H1 (cell line): ENCODE measurements at regions not wholly inside any gene's neighbourhood (a gene's known extent, or its start where the extent isn't known, plus 50 kb on each side); places are given as distances from the start of the nearest gene placed in this dataset.

ENCODE experiments used
- CTCF ChIA-PET: fragments of 300-600 bp; sonication (Branson Sonifier 250); formaldehyde crosslinking; loops from one replicate; lab custom pipeline; 2021; ENCODE audit not compliant: partially characterized antibody; lab: Charles Lee
- POLR2A ChIA-PET: fragments of 300-600 bp; sonication (Branson Sonifier 250); formaldehyde crosslinking; loops from one replicate; lab custom pipeline; 2021; ENCODE audit warnings: inconsistent platforms; ENCODE audit not compliant: partially characterized antibody; lab: Charles Lee
- DNase-seq, 2 experiments: peaks; one replicate each; pipeline versions ENCODE4 v3.0.0 to v3.0.0-alpha.2; 2010 to 2022; ENCODE audit warnings: low spot score in 2 of 2, low read depth in 1 of 2, mixed read lengths in 1 of 2
- FAIRE-seq: peaks from 2 replicates; lab custom pipeline; 2011; peaks lifted over from hg19 to GRCh38; lab: Jason Lieb, UNC
- H2AFZ ChIP-seq: 2 replicates; pipeline ENCODE4 v1.8.1; 2012; ENCODE audit warnings: low read length, inconsistent platforms
- H2AK5ac ChIP-seq: 2 replicates; pipeline ENCODE4 v1.6.1; 2013; ENCODE audit warnings: low read depth, low read length
- H2BK120ac ChIP-seq: replicated peaks from 2 replicates; pipeline ENCODE3; 2013; ENCODE audit warnings: low read depth, low read length, inconsistent platforms
- H2BK12ac ChIP-seq: 2 replicates; pipeline ENCODE4 v1.6.1; 2013; ENCODE audit warnings: low read depth, low read length
- H2BK15ac ChIP-seq: 2 replicates; pipeline ENCODE4 v1.6.1; 2013; ENCODE audit warnings: low read length
- H2BK20ac ChIP-seq: 2 replicates; pipeline ENCODE4 v1.6.1; 2013; ENCODE audit warnings: low read length
- H2BK5ac ChIP-seq: 2 replicates; pipeline ENCODE4 v1.6.1; 2013; ENCODE audit warnings: low read depth, low read length
- H3K14ac ChIP-seq: 2 replicates; pipeline ENCODE4 v1.6.1; 2013; ENCODE audit warnings: inconsistent platforms; ENCODE audit not compliant: insufficient read length
- H3K18ac ChIP-seq: 2 replicates; pipeline ENCODE4 v1.6.1; 2013; ENCODE audit warnings: low read length; ENCODE audit errors: extremely low read depth
- H3K23ac ChIP-seq: 2 replicates; pipeline ENCODE4 v1.6.1; 2013; ENCODE audit warnings: inconsistent platforms; ENCODE audit not compliant: insufficient read length
- H3K23me2 ChIP-seq: 2 replicates; pipeline ENCODE4 v1.6.1; 2013; ENCODE audit warnings: low read depth, low read length
- H3K27ac ChIP-seq: 2 replicates; pipeline ENCODE4 v1.6.1; 2011; ENCODE audit warnings: low read depth, low read length, inconsistent platforms
- H3K27me3 ChIP-seq, 4 experiments: replicated peaks in 1 of 4; 1 replicate in 1 of 4; 2 replicates in 3 of 4; pipeline versions ENCODE4 v1.6.1 to v1.8.1; 2011 to 2013; ENCODE audit warnings: low read length in 3 of 4, mild to moderate bottlenecking in 3 of 4, inconsistent platforms in 2 of 4, mixed read lengths in 2 of 4, moderate library complexity in 1 of 4; ENCODE audit not compliant: control insufficient read depth in 3 of 4, insufficient read depth in 3 of 4; ENCODE audit errors: extremely low read depth in 1 of 4
- H3K36me3 ChIP-seq, 4 experiments: 2 replicates each; pipeline versions ENCODE4 v1.6.1 to v1.8.1; 2011 to 2013; ENCODE audit warnings: mild to moderate bottlenecking in 4 of 4, low read length in 3 of 4, moderate library complexity in 2 of 4, control low read depth in 1 of 4, inconsistent platforms in 1 of 4; ENCODE audit not compliant: insufficient read depth in 4 of 4, control insufficient read depth in 2 of 4
- H3K4ac ChIP-seq: replicated peaks from 2 replicates; pipeline ENCODE3; 2013; ENCODE audit warnings: low read length, low read depth, mixed read lengths, inconsistent platforms; ENCODE audit not compliant: insufficient read length
- H3K4me1 ChIP-seq, 4 experiments: replicated peaks in 1 of 4; 1 replicate in 1 of 4; 2 replicates in 3 of 4; pipeline versions ENCODE4 v1.6.1 to v1.8.1; 2011 to 2013; ENCODE audit warnings: low read length in 3 of 4, inconsistent platforms in 2 of 4, mixed read lengths in 1 of 4; ENCODE audit not compliant: insufficient read depth in 4 of 4, control insufficient read depth in 3 of 4
- H3K4me2 ChIP-seq, 2 experiments: 2 replicates each; pipeline versions ENCODE4 v1.6.1 to v1.8.1; 2011 to 2013; ENCODE audit warnings: low read depth in 2 of 2, low read length in 2 of 2, control low read depth in 1 of 2, inconsistent platforms in 1 of 2, mild to moderate bottlenecking in 1 of 2; ENCODE audit not compliant: insufficient read depth in 1 of 2
- H3K4me3 ChIP-seq, 4 experiments: fragments of 200-600, 300-600 bp in 1 of 4; sonication (generic), shearing (Covaris generic), sonication (Bioruptor Twin) in 1 of 4; 2 replicates each; pipeline versions ENCODE4 v1.5.1 to v1.8.1; 2011 to 2016; ENCODE audit warnings: low read length in 4 of 4, low read depth in 3 of 4, control low read depth in 2 of 4, inconsistent platforms in 2 of 4, mild to moderate bottlenecking in 2 of 4, mixed read lengths in 1 of 4, moderate library complexity in 1 of 4; ENCODE audit not compliant: insufficient read depth in 2 of 4; ENCODE audit errors: extremely low read depth in 1 of 4
- H3K56ac ChIP-seq: replicated peaks from 2 replicates; pipeline ENCODE3; 2013; ENCODE audit warnings: low read depth, mild to moderate bottlenecking, mixed read lengths, low read length, inconsistent platforms; ENCODE audit not compliant: insufficient read length
- H3K79me1 ChIP-seq: 2 replicates; pipeline ENCODE4 v1.6.1; 2013; ENCODE audit warnings: low read depth, low read length, control low read depth
- H3K79me2 ChIP-seq, 2 experiments: 2 replicates each; pipeline versions ENCODE4 v1.6.1 to v1.8.1; 2012 to 2013; ENCODE audit warnings: low read length in 2 of 2, mild to moderate bottlenecking in 2 of 2, inconsistent platforms in 1 of 2; ENCODE audit not compliant: insufficient read depth in 2 of 2, control insufficient read depth in 1 of 2
- H3K9ac ChIP-seq, 4 experiments: replicated peaks in 1 of 4; 1 replicate in 1 of 4; 2 replicates in 3 of 4; pipeline versions ENCODE4 v1.6.1 to v1.8.1; 2011 to 2013; ENCODE audit warnings: low read depth in 3 of 4, low read length in 3 of 4, control low read depth in 2 of 4, mild to moderate bottlenecking in 2 of 4, moderate library complexity in 2 of 4, inconsistent platforms in 1 of 4; ENCODE audit errors: extremely low read depth in 1 of 4
- H3K9me3 ChIP-seq, 2 experiments: 2 replicates each; pipeline versions ENCODE4 v1.6.1 to v1.8.1; 2012 to 2013; ENCODE audit warnings: mild to moderate bottlenecking in 2 of 2, moderate library complexity in 2 of 2, control low read depth in 1 of 2, inconsistent platforms in 1 of 2, low read depth in 1 of 2, low read length in 1 of 2, mixed read lengths in 1 of 2; ENCODE audit not compliant: insufficient read depth in 2 of 2
- H4K20me1 ChIP-seq, 2 experiments: replicated peaks in 1 of 2; 2 replicates each; pipeline versions ENCODE3 to v1.8.1; 2011 to 2013; ENCODE audit warnings: inconsistent platforms in 2 of 2, low read length in 2 of 2, mild to moderate bottlenecking in 1 of 2; ENCODE audit not compliant: insufficient read depth in 2 of 2, control insufficient read depth in 1 of 2
- H4K5ac ChIP-seq: 2 replicates; pipeline ENCODE4 v1.6.1; 2013; ENCODE audit warnings: low read length, low read depth, mixed read lengths, inconsistent platforms; ENCODE audit not compliant: insufficient read length
- H4K8ac ChIP-seq: 2 replicates; pipeline ENCODE4 v1.8.0; 2013; ENCODE audit warnings: mild to moderate bottlenecking, moderate library complexity, low read length, inconsistent platforms; ENCODE audit not compliant: insufficient read depth; ENCODE audit errors: extremely low read depth
- H4K91ac ChIP-seq: replicated peaks from 2 replicates; pipeline ENCODE3; 2013; ENCODE audit warnings: low read length, mixed read lengths, inconsistent platforms; ENCODE audit not compliant: insufficient read length
- CEBPB ChIP-seq: IDR thresholded peaks from 2 replicates; pipeline ENCODE4 v1.6.1; 2012; ENCODE audit warnings: low read depth, low read length
- CTBP2 ChIP-seq: IDR thresholded peaks from 2 replicates; pipeline ENCODE4 v1.7.0; 2011; ENCODE audit warnings: borderline replicate concordance, mild to moderate bottlenecking, moderate library complexity, mixed read lengths, low read length; ENCODE audit not compliant: insufficient read depth, insufficient read length
- EGR1 ChIP-seq: IDR thresholded peaks from 2 replicates; pipeline ENCODE4 v1.6.1; 2011; ENCODE audit warnings: low read depth, low read length, borderline replicate concordance
- EP300 ChIP-seq, 2 experiments: IDR thresholded peaks; 1 replicate in 1 of 2; 2 replicates in 1 of 2; pipeline ENCODE4 v1.6.1; 2011 to 2012; ENCODE audit warnings: low read depth in 2 of 2, low read length in 2 of 2, mild to moderate bottlenecking in 2 of 2, borderline replicate concordance in 1 of 2, inconsistent platforms in 1 of 2, moderate library complexity in 1 of 2
- FOSL1 ChIP-seq: IDR thresholded peaks from 2 replicates; pipeline ENCODE4 v1.6.1; 2011; ENCODE audit warnings: mild to moderate bottlenecking, low read depth, low read length, moderate library complexity; ENCODE audit not compliant: insufficient read depth
- GTF2F1 ChIP-seq: IDR thresholded peaks from 2 replicates; pipeline ENCODE4 v1.6.1; 2012; ENCODE audit warnings: low read depth, low read length, improper control_type of control experiment, borderline replicate concordance
- HDAC6 ChIP-seq: IDR thresholded peaks from one replicate; pipeline ENCODE4 v1.7.1; 2012; ENCODE audit warnings: low read depth, mild to moderate bottlenecking, inconsistent platforms, low read length, moderate library complexity
- JUN ChIP-seq: IDR thresholded peaks from 2 replicates; pipeline ENCODE4 v1.6.1; 2011; ENCODE audit warnings: low read depth, mild to moderate bottlenecking, improper control_type of control experiment, low read length
- KDM1A ChIP-seq: fragments of 200-600, 300-600 bp; sonication (generic); IDR thresholded peaks from 2 replicates; pipeline ENCODE4 v1.7.1; 2016; ENCODE audit warnings: mild to moderate bottlenecking, low read length, borderline replicate concordance
- POLR2A ChIP-seq, 2 experiments: IDR thresholded peaks; 1 replicate in 1 of 2; 2 replicates in 1 of 2; pipeline ENCODE4 v1.6.1; 2011; ENCODE audit warnings: low read depth in 2 of 2, low read length in 2 of 2, mild to moderate bottlenecking in 2 of 2; ENCODE audit errors: control extremely low read depth in 1 of 2
- RNF2 ChIP-seq: fragments of 200-900, 300-1000 bp; sonication (generic); IDR thresholded peaks from 2 replicates; pipeline ENCODE4 v1.7.1; 2016; ENCODE audit warnings: borderline replicate concordance, low read depth, mild to moderate bottlenecking, antibody characterized with exemption, low read length; ENCODE audit not compliant: poor library complexity, severe bottlenecking; ENCODE audit errors: missing control alignments
- RXRA ChIP-seq: IDR thresholded peaks from 2 replicates; pipeline ENCODE4 v1.6.1; 2011; ENCODE audit warnings: low read depth, mild to moderate bottlenecking, low read length, moderate library complexity; ENCODE audit not compliant: insufficient read depth
- SIX5 ChIP-seq: IDR thresholded peaks from 2 replicates; pipeline ENCODE4 v1.6.1; 2011; ENCODE audit warnings: mild to moderate bottlenecking, low read depth, low read length
- SP4 ChIP-seq: IDR thresholded peaks from 2 replicates; pipeline ENCODE4 v1.6.1; 2012; ENCODE audit warnings: low read length, inconsistent platforms
- ZNF274 ChIP-seq: IDR thresholded peaks from 2 replicates; pipeline ENCODE4 v1.7.0; 2012; ENCODE audit warnings: low read length, borderline replicate concordance; ENCODE audit errors: extremely low read depth
- WGBS, 2 experiments: shearing (Covaris generic) in 1 of 2; methylation state at CpG; one replicate each; pipeline versions ENCODE4 v1.1.6 to v1.1.7; 2013 to 2015; ENCODE audit warnings: low lambda C conversion rate in 2 of 2, mixed read lengths in 2 of 2, inconsistent platforms in 1 of 2, low coverage in 1 of 2, missing lambda C conversion rate in 1 of 2; ENCODE audit not compliant: insufficient replicate concordance in 2 of 2, insufficient coverage in 1 of 2, insufficient read length in 1 of 2; ENCODE audit errors: extremely low coverage in 1 of 2, missing lambda C conversion rate in 1 of 2; 5-methylcytosine and 5-hydroxymethylcytosine counted together

DNA sequence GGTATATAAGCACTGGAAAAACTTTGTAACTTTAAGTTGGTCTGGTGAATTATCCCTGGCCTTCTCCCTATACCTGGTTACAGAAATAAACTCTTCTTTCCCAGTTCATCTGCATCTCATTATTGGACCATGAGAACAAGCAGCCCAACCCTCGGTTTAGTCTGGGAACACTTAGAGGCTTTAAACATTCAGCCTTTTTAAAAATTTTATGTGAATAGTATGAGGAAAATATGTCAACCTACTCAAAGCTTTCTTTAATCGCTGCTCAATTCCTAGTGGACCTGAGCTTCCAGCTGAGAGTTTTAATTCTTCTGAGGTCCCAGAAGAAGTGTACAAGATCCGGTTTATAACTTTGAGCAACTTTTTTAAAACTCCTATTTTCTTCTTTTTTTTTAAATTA is 358.6 kb upstream of the NOCT start:
- Histone ChIP-seq H3K4ac (no peak overlapping the region), H3K79me2 (no peaks in the 10 kb centered on the region), H2BK12ac (no peak overlapping the region), H3K27ac (no peak overlapping the region), H3K27me3 (no peaks in the 10 kb centered on the region; a peak in 1 of 7 replicates), H2BK5ac (no peak overlapping the region), H4K5ac (no peak overlapping the region), H3K4me3 (no peak overlapping the region), H4K91ac (no peak overlapping the region), H3K23ac (no peak overlapping the region), H3K4me2 (no peak overlapping the region), H3K23me2 (peaks cover 6% of the 10 kb centered on the region; the same call in 1 of the 2 replicates), H3K79me1 (no peaks in the 10 kb centered on the region), H3K4me1 (peaks cover 6 to 17% (median 11%) of the 10 kb centered on the region in 4 experiments; a peak in 6 of 7 replicates), H2AK5ac (peak overlapping the region; percentile 11; the same call in 1 of the 2 replicates), H3K56ac (no peak overlapping the region), H2BK15ac (no peak overlapping the region), H4K20me1 (no peaks in the 10 kb centered on the region), H3K18ac (no peak overlapping the region), H3K9me3 (no peaks in the 10 kb centered on the region; a peak in 1 of 4 replicates), H3K9ac (no peak overlapping the region), H4K8ac (no peak overlapping the region), H3K14ac (no peak overlapping the region), H2BK20ac (no peak overlapping the region), H2BK120ac (peak overlapping the region; percentile 66), H3K36me3 (no peaks in the 10 kb centered on the region), H2AFZ (no peak overlapping the region)
- ChIA-PET POLR2A (no interaction called here), CTCF (interaction anchor here (1.1 to 2.4 kb wide), 3 partner anchors 21 to 618 kb away, joined by 3 to 10 read pairs (median 4); no protein-coding TSS in a partner anchor)
- DNase-seq = no peak
- FAIRE-seq = no peak
- 87% methylated on average over 3 of the region's 3 CpGs; no CpG with 5 or more reads in 1 of the 2 experiments for WGBS, 2 experiments
- TF ChIP-seq CEBPB (no peak), HDAC6 (no peak), SP4 (no peak), KDM1A (no peak), ZNF274 (no peak), EP300 (IDR thresholded peaks at IDR 0.05; ENCODE audit: borderline replicate concordance in 1 of 2, low read depth in 2 of 2, low read length in 2 of 2) (no peak), SIX5 (no peak), RXRA (no peak), EGR1 (no peak), CTBP2 (no peak), RNF2 (no peak), POLR2A (IDR thresholded peaks at IDR 0.05; ENCODE audit: control extremely low read depth in 1 of 2, low read depth in 2 of 2, low read length in 2 of 2) (no peak), GTF2F1 (no peak), JUN (no peak), FOSL1 (no peak)
